Fibroblast of pulmonary artery (primary cell): ENCODE measurements at regions not wholly inside any gene's neighbourhood (a gene's known extent, or its start where the extent isn't known, plus 50 kb on each side); places are given as distances from the start of the nearest gene placed in this dataset.

Experiments
- DNase-seq: peaks from one replicate; pipeline ENCODE4 v3.0.0-alpha.2; 2010; ENCODE audit warnings: low read depth
- H3K4me3 ChIP-seq: replicated peaks from 2 replicates; pipeline ENCODE4 v1.5.1; 2011; ENCODE audit warnings: low read depth, mild to moderate bottlenecking, control low read depth, low read length, moderate library complexity
- TF ChIP-seq, protein P1 (sequence below): IDR thresholded peaks from 2 replicates; pipeline ENCODE4 v1.5.1; 2011; ENCODE audit warnings: mild to moderate bottlenecking, control low read depth, low read length, inconsistent platforms; ENCODE audit errors: missing control alignments

DNA sequence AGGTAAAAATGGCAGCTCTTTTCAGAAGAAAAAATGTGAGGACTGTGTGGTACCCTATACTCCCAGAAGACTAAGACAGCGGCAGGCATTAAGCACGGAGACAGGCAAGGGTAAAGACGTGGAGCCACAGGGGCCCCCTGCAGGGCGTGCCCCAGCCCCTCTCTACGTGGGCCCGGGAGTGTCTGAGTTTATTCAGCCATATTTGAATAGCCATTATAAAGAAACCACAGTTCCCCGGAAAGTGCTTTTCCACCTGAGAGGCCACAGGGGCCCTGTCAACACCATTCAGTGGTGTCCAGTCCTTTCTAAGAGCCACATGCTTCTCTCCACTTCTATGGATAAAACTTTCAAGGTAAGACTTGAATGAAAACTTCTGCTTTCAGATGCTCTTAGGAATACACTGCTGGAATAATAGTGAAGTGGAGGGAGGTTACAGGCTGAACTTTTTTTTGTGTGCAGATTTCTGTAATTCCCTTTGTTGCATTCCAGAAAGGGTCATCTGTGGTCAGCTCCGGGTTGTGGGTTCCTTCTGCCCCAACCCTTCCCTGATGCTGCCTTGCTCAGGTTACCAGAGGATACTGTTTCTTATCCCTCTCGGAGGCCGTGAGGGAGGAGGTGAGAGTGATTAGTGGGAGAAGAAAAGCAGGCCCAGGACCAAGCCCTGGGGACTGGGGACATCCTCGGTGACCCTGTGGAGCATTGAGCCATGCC, 58.4 kb downstream of the SLC25A47 start:
- H3K4me3 ChIP-seq = no peak overlapping the region
- TF ChIP-seq, protein P1, sequence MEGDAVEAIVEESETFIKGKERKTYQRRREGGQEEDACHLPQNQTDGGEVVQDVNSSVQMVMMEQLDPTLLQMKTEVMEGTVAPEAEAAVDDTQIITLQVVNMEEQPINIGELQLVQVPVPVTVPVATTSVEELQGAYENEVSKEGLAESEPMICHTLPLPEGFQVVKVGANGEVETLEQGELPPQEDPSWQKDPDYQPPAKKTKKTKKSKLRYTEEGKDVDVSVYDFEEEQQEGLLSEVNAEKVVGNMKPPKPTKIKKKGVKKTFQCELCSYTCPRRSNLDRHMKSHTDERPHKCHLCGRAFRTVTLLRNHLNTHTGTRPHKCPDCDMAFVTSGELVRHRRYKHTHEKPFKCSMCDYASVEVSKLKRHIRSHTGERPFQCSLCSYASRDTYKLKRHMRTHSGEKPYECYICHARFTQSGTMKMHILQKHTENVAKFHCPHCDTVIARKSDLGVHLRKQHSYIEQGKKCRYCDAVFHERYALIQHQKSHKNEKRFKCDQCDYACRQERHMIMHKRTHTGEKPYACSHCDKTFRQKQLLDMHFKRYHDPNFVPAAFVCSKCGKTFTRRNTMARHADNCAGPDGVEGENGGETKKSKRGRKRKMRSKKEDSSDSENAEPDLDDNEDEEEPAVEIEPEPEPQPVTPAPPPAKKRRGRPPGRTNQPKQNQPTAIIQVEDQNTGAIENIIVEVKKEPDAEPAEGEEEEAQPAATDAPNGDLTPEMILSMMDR = no peak
- no peak for DNase-seq

DNA sequence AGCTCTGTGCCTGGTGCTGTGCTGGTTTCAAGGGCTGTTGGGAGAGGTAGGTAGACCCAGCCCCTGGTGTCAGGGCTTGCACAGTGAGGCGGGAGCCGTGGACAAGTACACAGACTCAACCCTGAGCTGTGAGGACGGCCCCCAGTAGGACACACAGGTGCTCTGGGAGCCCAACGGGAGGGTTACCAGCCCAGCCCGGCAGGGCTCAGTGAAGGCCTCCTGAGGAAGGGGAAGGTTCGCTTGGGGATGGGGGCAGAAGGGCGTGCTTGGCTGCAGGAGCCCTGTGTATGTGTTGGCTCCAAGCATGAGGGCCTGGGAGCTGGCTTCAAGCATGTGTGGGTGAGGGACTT, 58.9 kb downstream of the SLC25A47 start:
- H3K4me3 ChIP-seq = no peak overlapping the region
- TF ChIP-seq, protein P1 = no peak
- no peak for DNase-seq

GRCh38 chr14:100383727-100384158, 60.6 kb downstream of the SLC25A47 start:
- peak; percentile 69 for DNase-seq
- H3K4me3 ChIP-seq = no peak overlapping the region
- TF ChIP-seq, protein P1 = peak; percentile 86

DNA sequence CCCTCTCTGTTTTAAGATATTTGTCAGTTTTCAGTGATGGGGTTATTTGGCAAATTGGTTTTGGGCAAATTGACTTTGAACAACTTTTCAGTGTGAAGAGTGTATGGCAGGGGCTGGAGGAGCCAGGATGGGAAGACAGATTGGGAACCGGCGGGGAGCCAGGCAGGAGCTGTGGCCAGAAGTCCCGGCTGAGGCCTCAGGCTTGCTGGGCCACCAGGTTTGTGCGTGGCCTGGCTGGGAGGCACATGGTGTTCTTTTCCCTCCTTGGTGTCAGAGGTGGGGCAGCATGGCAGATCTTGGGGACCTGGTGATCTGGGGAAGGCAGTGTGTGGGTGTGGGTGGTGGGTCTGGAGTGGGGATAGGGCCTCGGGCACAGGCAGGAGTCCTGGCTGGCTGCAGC, 61.1 kb downstream of the SLC25A47 start:
- no peak for DNase-seq
- TF ChIP-seq, protein P1 = no peak
- no peak overlapping the region for H3K4me3 ChIP-seq

DNA sequence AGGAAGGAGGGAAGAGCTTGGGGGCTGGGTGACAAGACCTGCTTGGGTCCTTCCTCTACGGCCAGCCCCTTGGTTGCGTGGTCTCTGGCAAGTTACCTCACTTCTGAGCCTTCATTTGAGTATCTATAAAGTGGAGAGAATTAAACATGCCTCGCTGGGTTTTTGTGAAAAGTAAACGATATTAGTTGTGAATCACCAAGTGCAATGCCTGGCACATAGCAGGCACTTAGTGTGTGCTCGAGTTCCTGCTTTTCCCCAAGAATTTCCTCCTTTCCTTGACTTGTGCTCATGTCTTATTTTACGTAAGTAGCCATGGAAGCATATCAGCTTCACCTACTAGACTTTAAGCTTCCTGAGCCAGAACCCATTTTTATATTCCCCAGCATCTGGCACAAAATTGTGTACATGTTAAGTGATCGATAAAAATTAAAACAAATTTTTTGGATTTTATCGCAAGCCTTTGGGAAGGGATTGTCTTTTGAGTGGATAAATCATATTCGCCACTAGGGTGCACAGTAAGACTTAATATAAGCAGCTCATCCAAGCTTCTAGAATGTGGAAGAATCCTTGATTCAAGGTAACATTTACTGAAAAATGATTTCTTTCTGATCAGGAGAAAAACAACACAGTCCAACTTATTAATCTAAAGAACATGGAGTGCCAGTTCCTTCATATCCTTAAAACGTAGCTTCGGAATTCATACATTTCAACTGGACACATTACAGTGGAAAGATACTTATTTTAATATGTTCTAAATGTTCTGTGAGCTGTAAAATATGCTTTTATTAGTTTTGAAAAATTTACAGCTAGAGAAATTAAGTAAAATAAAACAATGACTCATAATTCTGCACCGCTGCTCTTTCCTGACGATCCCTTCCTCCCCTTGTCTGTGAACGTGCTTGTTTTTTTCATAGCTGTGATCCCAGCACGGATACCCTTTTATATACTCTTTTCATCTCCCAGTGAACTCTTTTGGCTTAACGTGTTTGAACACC, 62.0 kb downstream of the SLC25A47 start:
- TF ChIP-seq, protein P1 = peak; percentile 57
- no peak overlapping the region for H3K4me3 ChIP-seq
- DNase-seq = peak; percentile 84

DNA sequence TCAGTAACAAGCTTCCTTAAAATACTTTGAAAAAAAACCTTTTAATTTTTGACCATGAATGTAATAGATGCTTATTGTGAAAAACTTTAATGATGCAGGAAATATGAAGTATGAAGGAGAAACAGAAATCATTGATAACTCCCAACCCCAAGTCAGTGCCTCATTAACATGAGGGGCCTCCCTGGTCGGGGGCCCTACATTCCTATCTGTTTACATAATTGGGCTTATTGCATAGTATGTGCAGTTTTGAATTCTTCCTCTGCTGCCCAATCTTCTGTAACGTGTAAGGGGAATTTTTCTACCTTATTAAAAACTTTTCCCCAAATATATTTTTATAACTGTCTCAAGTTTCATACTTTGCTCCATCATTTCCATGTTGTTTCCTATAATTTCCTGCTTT, 63.0 kb downstream of the SLC25A47 start:
- DNase-seq = peak; percentile 59
- H3K4me3 ChIP-seq = no peak overlapping the region
- TF ChIP-seq, protein P1 = no peak
